Fibroblast of lung (primary cell): ENCODE measurements at regions not wholly inside any gene's neighbourhood (a gene's known extent, or its start where the extent isn't known, plus 50 kb on each side); places are given as distances from the start of the nearest gene placed in this dataset.

ENCODE experiments used
- CTCF ChIP-seq, 2 donors: IDR thresholded peaks in 1 of 2; conservative IDR thresholded peaks in 1 of 2; 1 replicate in 1 of 2; 2 replicates in 1 of 2; pipeline ENCODE4 v1.5.1; 2011 to 2012; ENCODE audit warnings: low read length in 2 of 2, control low read depth in 1 of 2, inconsistent platforms in 1 of 2, low read depth in 1 of 2, mild to moderate bottlenecking in 1 of 2
- EZH2 ChIP-seq: IDR thresholded peaks from 2 replicates; pipeline ENCODE4 v1.5.1; 2012; ENCODE audit warnings: low read length, control low read depth, mild to moderate bottlenecking; ENCODE audit errors: missing control alignments

DNA sequence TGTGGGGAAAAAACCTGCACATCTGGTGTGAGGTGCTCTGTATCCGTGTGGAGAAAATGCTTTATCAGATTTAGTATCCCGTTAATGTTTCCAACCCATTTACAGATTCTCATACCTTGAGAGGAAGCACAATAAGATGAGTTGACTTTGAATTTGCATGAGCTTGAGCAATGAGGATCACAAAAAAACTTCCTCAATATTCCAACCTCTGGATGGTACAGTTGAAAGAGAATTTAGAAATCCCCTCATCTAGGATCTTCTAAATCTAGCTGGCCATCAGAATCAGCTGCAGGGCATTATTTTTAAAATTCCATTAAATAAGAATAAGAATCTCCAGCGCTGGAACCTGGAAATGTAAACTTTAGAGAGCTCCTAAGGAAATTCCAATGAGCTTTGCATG is 82.5 kb upstream of the NR5A2 start:
- TF ChIP-seq EZH2 (no peak), CTCF (conservative IDR thresholded peaks at IDR 0.05 in 1 of 2, IDR thresholded peaks at IDR 0.05 in 1 of 2; ENCODE audit: low read depth in 1 of 2, low read length in 2 of 2) (no peak)
